Iris pigment epithelial cell (primary cell): ENCODE measurements at regions not wholly inside any gene's neighbourhood (a gene's known extent, or its start where the extent isn't known, plus 50 kb on each side); places are given as distances from the start of the nearest gene placed in this dataset.
"Not testable (repeated sequence)": the region's sequence is repeated elsewhere in the genome, so short reads cannot be mapped to it uniquely, and the experiment has no call there.

Experiments used
- DNase-seq: peaks from one replicate; pipeline ENCODE4 v3.0.0-alpha.2; 2011; ENCODE audit warnings: low read depth

- no peak for DNase-seq
Observed at GRCh38 chr3:5545719-5546118, 358.2 kb downstream of the EDEM1 start.

GRCh38 chr3:5553203-5553602 is 365.7 kb downstream of the EDEM1 start:
- no peak for DNase-seq

GRCh38 chr3:5554245-5554747 is 366.8 kb downstream of the EDEM1 start:
- DNase-seq = no peak

GRCh38 chr3:5560199-5560598 is 372.7 kb downstream of the EDEM1 start:
- DNase-seq = no peak

- DNase-seq = no peak
Observed at GRCh38 chr3:5563537-5564277, 376.2 kb downstream of the EDEM1 start.

- no peak for DNase-seq
Observed at GRCh38 chr3:5564278-5564666, 376.8 kb downstream of the EDEM1 start.

GRCh38 chr3:5565026-5565425 is 377.5 kb downstream of the EDEM1 start:
- peak; percentile 0 for DNase-seq

- no peak for DNase-seq
Observed at GRCh38 chr3:5567113-5567512, 379.6 kb downstream of the EDEM1 start.

GRCh38 chr3:5568451-5568850 is 380.9 kb downstream of the EDEM1 start:
- no peak for DNase-seq

- DNase-seq = no peak
Observed at GRCh38 chr3:5569152-5569551, 381.6 kb downstream of the EDEM1 start.

GRCh38 chr3:5572168-5572567 is 384.7 kb downstream of the EDEM1 start:
- no peak for DNase-seq

GRCh38 chr3:5576277-5577011 is 388.9 kb downstream of the EDEM1 start:
- no peak for DNase-seq

GRCh38 chr3:5579139-5579602 is 391.7 kb downstream of the EDEM1 start:
- DNase-seq = no peak

GRCh38 chr3:5579946-5580345 is 392.4 kb downstream of the EDEM1 start:
- no peak for DNase-seq

GRCh38 chr3:5580826-5581225 is 393.3 kb downstream of the EDEM1 start:
- DNase-seq = no peak

- no peak for DNase-seq
Observed at GRCh38 chr3:5581743-5582142, 394.2 kb downstream of the EDEM1 start.

- no peak for DNase-seq
Observed at GRCh38 chr3:5583920-5584319, 396.4 kb downstream of the EDEM1 start.

- no peak for DNase-seq
Observed at GRCh38 chr3:5585085-5585484, 397.6 kb downstream of the EDEM1 start.

- no peak for DNase-seq
Observed at GRCh38 chr3:5606884-5607472, 419.5 kb downstream of the EDEM1 start.

GRCh38 chr3:5607581-5607980 is 420.1 kb downstream of the EDEM1 start:
- no peak for DNase-seq

GRCh38 chr3:5608971-5609370 is 421.5 kb downstream of the EDEM1 start:
- DNase-seq = not testable (repeated sequence)

- no peak for DNase-seq
Observed at GRCh38 chr3:5613599-5613998, 426.1 kb downstream of the EDEM1 start.

- no peak for DNase-seq
Observed at GRCh38 chr3:5616873-5617272, 429.4 kb downstream of the EDEM1 start.
